IMR-90 (cell line): ENCODE measurements at regions not wholly inside any gene's neighbourhood (a gene's known extent, or its start where the extent isn't known, plus 50 kb on each side); places are given as distances from the start of the nearest gene placed in this dataset.

Experiments used
- CHD1 ChIP-seq: IDR thresholded peaks from 2 replicates; pipeline ENCODE4 v1.6.1; 2012; ENCODE audit warnings: low read depth, low read length, improper control_type of control experiment
- CTCF ChIP-seq: conservative IDR thresholded peaks from 2 replicates; pipeline ENCODE4 v1.5.1; 2012; ENCODE audit warnings: mild to moderate bottlenecking, low read depth, low read length, improper control_type of control experiment
- ELK1 ChIP-seq: fragments of 150-350 bp; IDR thresholded peaks from 2 replicates; pipeline ENCODE4 v1.6.1; 2016; ENCODE audit warnings: low read depth, mild to moderate bottlenecking, low read length, moderate library complexity, borderline replicate concordance
- MAFK ChIP-seq: IDR thresholded peaks from 2 replicates; pipeline ENCODE4 v1.6.1; 2012; ENCODE audit warnings: low read depth, low read length, improper control_type of control experiment
- MXI1 ChIP-seq: IDR thresholded peaks from 2 replicates; pipeline ENCODE4 v1.6.1; 2012; ENCODE audit warnings: low read depth, mild to moderate bottlenecking, low read length, moderate library complexity, borderline replicate concordance
- POLR2A ChIP-seq: IDR thresholded peaks from 2 replicates; pipeline ENCODE4 v1.6.1; 2012; ENCODE audit warnings: mild to moderate bottlenecking, low read depth, low read length
- RAD21 ChIP-seq: IDR thresholded peaks from 2 replicates; pipeline ENCODE4 v1.6.1; 2012; ENCODE audit warnings: low read length, improper control_type of control experiment
- RCOR1 ChIP-seq: IDR thresholded peaks from 2 replicates; pipeline ENCODE4 v1.6.1; 2012; ENCODE audit warnings: mild to moderate bottlenecking, low read length, improper control_type of control experiment; ENCODE audit not compliant: insufficient replicate concordance

GRCh38 chr4:124325690-124326089 is 386.8 kb downstream of the ANKRD50 start:
- TF ChIP-seq CTCF (no peak), MAFK (no peak), RAD21 (no peak), POLR2A (no peak), ELK1 (no peak), CHD1 (no peak), RCOR1 (no peak), MXI1 (no peak)
